Lower leg skin (tissue), 4 donors: ENCODE measurements at regions not wholly inside any gene's neighbourhood (a gene's known extent, or its start where the extent isn't known, plus 50 kb on each side); places are given as distances from the start of the nearest gene placed in this dataset.
A peak's percentile ranks its signal among the peaks of the same experiment; 100 is the strongest.
"Not testable (repeated sequence)": the region's sequence is repeated elsewhere in the genome, so short reads cannot be mapped to it uniquely, and the experiment has no call there.

ENCODE experiments used
- DNase-seq, 2 donors: peaks; one replicate each; pipeline ENCODE4 v3.0.0-alpha.2; 2019; ENCODE audit warnings: low spot score in 2 of 2
- H3K4me3 ChIP-seq: fragments of 200-600 bp; sonication (generic); 2 replicates; pipeline ENCODE4 v1.5.1; 2017; ENCODE audit warnings: mild to moderate bottlenecking, low read depth; ENCODE audit not compliant: poor library complexity, severe bottlenecking
- POLR2A ChIP-seq, 2 donors: fragments of 450-650 bp; IDR thresholded peaks; one replicate each; pipeline ENCODE4 v1.6.1; 2016 to 2017; ENCODE audit warnings: antibody characterized with exemption in 2 of 2, mild to moderate bottlenecking in 1 of 2, moderate library complexity in 1 of 2
- WGBS, 2 donors: methylation state at CpG; one replicate each; pipeline ENCODE4 v1.1.5; 2018; 5-methylcytosine and 5-hydroxymethylcytosine counted together
- intact Hi-C: fragments of 100-400 bp; cut with DNase I; formaldehyde crosslinking; loops from one replicate; pipeline ENCODE4 v1.15.0; 2023; ENCODE audit warnings: low total_unique reads
- TF ChIP-seq, protein P1 (sequence below), 3 donors: fragments of 450-650 bp; IDR thresholded peaks; one replicate each; pipeline ENCODE4 v1.5.1; 2016; ENCODE audit warnings: antibody characterized with exemption in 3 of 3, mild to moderate bottlenecking in 3 of 3, moderate library complexity in 2 of 3

DNA sequence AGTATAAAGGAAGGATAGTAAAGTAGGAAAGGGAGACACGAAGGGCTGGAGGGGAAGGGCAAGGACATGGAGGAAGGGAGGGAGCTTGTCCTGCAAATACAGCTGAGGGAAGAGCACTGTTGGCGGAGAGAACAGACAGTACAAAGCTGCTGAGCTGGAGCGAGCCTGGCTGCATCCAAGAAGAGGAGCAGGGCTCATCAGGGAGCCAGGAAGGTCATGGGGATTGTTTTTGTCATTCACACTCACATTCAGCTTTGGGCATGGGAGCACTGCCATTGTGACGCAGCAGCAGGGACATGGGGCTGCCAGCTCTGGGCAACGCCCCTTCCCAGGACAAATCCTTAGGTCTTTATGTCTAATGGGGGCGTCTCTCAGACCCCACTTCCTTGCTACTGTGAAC lies 125.1 kb downstream of the COPS8 start:
- intact Hi-C loops = no loop called here
- 67 to 76% methylated on average over 6 of the region's 6 CpGs for WGBS, 2 donors
- no peak for DNase-seq
- no peak for TF ChIP-seq POLR2A (IDR thresholded peaks at IDR 0.05)
- TF ChIP-seq, protein P1, sequence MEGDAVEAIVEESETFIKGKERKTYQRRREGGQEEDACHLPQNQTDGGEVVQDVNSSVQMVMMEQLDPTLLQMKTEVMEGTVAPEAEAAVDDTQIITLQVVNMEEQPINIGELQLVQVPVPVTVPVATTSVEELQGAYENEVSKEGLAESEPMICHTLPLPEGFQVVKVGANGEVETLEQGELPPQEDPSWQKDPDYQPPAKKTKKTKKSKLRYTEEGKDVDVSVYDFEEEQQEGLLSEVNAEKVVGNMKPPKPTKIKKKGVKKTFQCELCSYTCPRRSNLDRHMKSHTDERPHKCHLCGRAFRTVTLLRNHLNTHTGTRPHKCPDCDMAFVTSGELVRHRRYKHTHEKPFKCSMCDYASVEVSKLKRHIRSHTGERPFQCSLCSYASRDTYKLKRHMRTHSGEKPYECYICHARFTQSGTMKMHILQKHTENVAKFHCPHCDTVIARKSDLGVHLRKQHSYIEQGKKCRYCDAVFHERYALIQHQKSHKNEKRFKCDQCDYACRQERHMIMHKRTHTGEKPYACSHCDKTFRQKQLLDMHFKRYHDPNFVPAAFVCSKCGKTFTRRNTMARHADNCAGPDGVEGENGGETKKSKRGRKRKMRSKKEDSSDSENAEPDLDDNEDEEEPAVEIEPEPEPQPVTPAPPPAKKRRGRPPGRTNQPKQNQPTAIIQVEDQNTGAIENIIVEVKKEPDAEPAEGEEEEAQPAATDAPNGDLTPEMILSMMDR (IDR thresholded peaks at IDR 0.05) = no peak
- no peak overlapping the region for H3K4me3 ChIP-seq

DNA sequence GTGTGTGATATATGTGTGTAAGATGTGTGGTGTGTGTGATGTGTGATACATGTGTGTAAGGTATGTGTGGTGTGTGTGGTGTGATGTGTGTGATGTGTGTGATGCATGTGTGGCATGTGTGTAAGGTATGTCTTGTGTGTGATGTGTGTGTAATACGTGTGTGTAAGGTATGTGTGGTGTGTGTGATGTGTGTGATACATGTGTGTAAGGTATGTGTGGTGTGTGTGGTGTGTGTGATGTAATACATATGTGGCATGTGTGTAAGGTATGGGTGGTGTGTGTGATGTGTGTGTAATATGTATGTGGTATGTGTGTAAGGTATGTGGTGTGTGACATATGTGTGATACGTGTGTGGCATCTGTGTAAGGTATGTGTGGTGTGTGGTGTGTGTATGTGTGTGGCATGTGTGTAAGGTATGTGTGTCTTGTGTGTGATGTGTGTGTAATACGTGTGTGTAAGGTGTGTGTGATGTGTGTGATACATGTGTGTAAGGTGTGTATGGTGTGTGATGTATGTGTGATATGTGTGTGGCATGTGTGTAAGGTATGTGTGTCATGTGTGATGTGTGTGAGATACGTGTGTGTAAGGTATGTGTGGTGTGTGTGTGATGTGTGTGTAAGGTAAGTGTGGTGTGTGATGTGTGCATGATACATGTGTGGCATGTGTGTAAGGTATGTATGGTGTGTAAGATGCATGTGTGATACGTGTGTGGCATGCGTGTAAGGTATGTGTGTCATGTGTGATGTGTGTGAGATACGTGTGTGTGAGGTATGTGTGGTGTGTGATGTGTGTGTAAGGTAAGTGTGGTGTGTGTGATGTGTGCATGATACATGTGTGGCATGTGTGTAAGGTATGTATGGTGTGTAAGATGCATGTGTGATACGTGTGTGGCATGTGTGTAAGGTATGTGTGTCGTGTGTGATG lies 126.9 kb downstream of the COPS8 start:
- intact Hi-C loops, DNase-seq, H3K4me3 ChIP-seq: not testable (repeated sequence)
- WGBS, 2 donors = 90% methylated on average over 9 of the region's 9 CpGs
- TF ChIP-seq, protein P1 (IDR thresholded peaks at IDR 0.05) = peak in 1 of 3 donors; percentile 18

DNA sequence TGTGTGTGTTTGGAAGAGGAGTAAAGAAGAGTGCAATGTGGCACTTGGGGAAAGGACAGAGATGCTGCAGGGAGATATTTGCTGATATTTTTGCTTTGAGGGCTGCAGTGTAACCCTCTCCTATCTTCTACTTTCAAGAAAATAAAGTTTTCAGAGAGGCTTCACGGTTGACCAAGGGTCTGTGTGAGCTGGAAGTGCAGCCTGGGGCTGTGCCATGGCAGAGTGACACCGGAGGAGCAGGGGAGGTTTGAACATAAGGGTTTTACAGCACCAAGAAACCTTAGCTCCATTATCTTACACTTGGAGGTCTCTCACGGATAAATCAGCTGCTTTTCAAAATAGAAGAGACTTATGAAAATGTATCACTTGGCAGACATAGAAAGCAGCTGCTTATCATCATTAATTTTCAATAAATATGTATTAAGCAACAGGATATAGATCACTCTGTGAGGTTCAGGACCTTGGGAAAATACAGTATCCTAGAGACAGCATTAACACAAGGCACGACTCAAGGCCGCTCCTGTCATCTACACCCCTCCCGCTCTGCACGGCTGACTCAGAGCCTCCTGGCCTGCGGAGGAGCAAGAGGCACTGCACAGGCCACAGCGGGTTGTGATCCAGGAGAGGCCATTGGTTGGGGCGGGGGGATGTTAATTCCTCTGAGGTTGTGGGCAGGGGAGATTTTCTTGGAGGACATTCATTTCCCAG lies 127.8 kb downstream of the COPS8 start:
- 48 to 49% methylated on average over 10 of the region's 10 CpGs for WGBS, 2 donors
- peak; percentile 51 to 90 for DNase-seq
- no peak overlapping the region for H3K4me3 ChIP-seq
- TF ChIP-seq, protein P1 (IDR thresholded peaks at IDR 0.05) = no peak
- TF ChIP-seq POLR2A (IDR thresholded peaks at IDR 0.05) = no peak
- intact Hi-C loops = no loop called here

DNA sequence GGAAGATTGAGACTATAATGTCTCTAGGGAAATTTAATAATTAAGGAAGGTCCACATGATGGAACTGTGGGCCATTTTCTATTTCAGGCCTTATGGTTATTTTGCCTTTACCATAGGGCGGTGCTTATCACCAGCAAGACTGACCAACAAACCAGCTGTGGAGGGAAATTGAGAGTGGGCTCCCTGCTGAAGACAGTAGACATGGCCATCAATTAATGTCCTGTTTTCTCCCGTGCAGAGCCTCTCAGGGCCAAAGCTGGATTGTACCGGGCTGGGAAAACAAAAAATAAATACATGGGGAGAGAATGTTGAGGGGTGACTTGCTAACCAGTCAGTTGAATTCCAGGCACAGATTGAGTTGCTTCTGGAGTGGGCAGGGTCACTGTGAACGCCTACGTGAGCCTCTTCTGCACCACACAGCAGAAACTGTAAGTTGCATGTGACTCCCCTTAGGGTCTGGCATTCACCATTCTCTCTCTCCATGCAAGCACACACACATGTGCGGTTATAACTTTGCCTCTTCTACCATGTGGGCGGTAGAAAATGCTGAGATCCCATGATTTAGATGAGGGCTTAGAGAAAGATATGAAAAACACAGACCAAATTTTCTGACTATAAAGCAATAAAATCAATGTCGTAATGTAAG lies 128.5 kb downstream of the COPS8 start:
- no peak overlapping the region for H3K4me3 ChIP-seq
- DNase-seq = no peak
- intact Hi-C loops = no loop called here
- no peak for TF ChIP-seq POLR2A (IDR thresholded peaks at IDR 0.05)
- TF ChIP-seq, protein P1 (IDR thresholded peaks at IDR 0.05) = no peak
- WGBS, 2 donors = 78 to 80% methylated on average over 8 of the region's 8 CpGs

- intact Hi-C loops = no loop called here
- WGBS, 2 donors = 92 to 94% methylated on average over 2 of the region's 2 CpGs
- H3K4me3 ChIP-seq = no peak overlapping the region
- TF ChIP-seq, protein P1 (IDR thresholded peaks at IDR 0.05) = no peak
- TF ChIP-seq POLR2A (IDR thresholded peaks at IDR 0.05) = no peak
- DNase-seq = no peak
Measured at GRCh38 chr2:237214963-237215362, 129.3 kb downstream of the COPS8 start.
